GM19467 (cell line): ENCODE measurements at regions not wholly inside any gene's neighbourhood (a gene's known extent, or its start where the extent isn't known, plus 50 kb on each side); places are given as distances from the start of the nearest gene placed in this dataset.

Experiments
- ATAC-seq: cut with Tn5 transposase; IDR thresholded peaks from one replicate; pipeline ENCODE4 v1.9.1; 2021; ENCODE audit warnings: mild to moderate bottlenecking, moderate library complexity; ENCODE audit not compliant: unreplicated experiment

GRCh38 chr13:34216256-34216655 is 398.3 kb downstream of the RFC3 start:
- ATAC-seq: no peak

DNA sequence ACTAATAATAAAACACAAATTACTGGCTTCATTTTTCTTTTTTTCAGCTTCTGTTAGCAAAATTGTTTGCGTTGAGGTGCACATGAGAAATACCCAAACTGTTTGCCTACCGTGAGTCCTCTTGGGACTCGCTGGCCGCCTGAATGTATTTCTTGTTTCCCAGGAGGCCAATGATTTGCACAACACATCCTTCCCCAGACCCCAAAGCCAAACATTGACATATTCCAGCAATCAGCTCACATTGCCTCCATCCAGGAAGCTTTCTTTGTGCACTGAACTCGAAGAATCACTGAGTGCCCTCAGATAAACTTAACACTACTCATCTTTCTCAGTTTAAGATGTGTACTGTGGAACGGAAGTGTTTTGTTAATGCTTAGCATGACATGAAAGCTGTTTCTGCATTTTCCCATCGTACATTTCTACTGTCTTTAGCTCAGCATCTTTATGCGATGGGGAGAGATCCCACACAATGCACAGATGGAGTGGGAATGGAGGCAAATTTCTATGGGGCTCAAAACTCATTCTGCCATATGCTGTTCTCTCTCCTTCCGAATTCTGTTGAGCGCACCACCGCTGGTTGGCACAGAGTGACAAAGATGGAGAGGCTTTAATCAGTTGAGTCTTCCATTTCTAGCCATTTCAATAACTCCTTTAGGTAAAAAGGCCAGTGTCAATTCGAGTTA is 399.5 kb downstream of the RFC3 start:
- no peak for ATAC-seq

DNA sequence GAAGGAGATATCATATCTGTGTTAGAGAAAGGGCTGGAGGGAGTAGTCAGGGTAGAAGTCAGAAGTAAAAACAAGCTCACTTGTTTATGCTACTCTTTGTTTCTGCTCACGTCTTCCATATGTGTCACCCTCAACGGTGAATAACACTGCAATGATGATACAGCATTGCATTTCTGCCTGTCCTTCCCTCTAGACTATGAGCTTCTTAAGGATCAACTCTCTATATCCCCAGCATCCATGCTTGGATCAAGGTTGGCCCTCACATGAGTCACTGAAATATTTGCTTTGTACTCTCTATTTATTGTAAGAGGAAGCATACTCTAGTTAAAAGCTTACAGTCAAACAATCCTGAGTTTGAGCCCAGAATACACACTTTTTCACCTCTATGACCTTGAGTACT is 406.0 kb downstream of the RFC3 start:
- no peak for ATAC-seq

DNA sequence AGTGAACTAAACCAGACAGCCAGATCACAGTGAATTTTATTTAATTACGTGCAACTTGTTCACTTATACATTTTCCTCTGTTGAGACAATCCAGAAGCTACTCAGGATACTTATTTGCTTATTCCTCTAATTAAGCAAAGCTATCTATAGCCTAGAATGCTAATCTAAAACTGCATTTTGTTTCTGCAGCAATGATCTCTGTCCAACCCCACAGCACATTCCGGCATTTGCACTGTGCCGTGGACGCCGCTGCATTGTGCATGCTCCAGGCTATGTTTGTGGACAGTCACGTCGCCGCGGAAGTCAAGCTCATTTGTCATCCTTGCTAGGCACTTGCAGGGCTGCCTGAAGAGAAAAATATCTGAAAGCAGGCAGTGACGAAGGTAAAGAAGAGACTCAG is 406.9 kb downstream of the RFC3 start:
- no peak for ATAC-seq

DNA sequence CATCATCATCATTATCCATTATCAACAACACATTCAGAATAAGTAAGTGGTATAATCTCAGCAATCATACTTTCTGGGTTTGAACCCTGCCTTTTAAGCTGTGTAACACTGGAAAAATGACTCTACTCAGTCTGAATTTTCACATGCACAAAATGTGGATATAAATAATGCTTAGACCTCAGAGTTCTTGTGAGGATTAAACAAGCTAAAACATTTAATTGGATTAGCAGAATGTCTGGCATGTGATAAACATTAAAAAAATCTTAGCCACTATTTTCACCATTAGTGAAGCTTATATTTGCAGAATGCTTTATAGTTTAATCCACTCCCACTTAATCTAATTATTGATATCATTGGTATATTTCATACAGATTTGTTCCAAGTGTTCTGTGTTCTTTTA is 412.3 kb downstream of the RFC3 start:
- no peak for ATAC-seq

- no peak for ATAC-seq
Observed at GRCh38 chr13:34241332-34241731, 423.4 kb downstream of the RFC3 start.

- ATAC-seq: no peak
Observed at GRCh38 chr13:34243403-34243802, 425.5 kb downstream of the RFC3 start.

DNA sequence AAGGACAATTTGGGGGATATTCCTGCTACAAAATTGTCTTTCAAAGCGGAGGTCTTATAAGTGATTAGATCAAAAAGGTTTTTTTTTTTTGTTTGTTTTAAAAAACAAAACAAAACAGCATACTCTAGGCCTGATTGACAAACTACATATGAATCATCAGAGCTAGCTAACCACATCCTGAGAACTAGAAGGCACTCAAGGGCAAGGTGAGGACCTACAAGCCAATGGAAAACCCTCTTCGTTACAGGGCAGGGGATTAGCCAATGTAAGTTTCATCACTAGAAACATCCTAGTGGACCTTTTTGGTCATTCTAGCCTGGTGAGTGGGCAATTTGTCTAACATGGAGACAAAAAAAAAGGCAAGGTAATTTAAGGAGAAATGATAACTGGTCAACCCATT is 428.6 kb downstream of the RFC3 start:
- no peak for ATAC-seq

GRCh38 chr13:34247596-34247995 is 429.6 kb downstream of the RFC3 start:
- no peak for ATAC-seq

GRCh38 chr13:34249546-34250039 is 431.6 kb downstream of the RFC3 start:
- ATAC-seq: no peak

GRCh38 chr13:34250151-34250670 is 432.3 kb downstream of the RFC3 start:
- ATAC-seq: no peak

DNA sequence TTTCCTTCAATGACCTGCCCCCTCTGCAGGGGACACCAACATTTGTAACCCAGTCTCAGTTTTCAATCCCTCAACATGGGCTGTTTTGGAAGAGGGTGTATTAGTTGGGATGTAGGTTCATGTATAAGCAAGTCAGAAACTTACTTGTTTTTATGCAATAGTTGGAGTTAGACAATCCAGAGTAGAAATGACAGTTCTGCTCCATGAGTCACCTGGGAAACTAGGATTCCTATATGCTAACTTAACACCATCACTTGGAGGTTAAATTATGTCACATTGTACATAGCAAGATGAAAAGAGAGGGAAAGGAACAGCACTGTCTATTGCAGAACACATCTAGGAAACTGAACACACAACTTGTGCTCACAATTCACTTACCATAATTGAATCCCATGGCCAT is 436.4 kb downstream of the RFC3 start:
- ATAC-seq: no peak

DNA sequence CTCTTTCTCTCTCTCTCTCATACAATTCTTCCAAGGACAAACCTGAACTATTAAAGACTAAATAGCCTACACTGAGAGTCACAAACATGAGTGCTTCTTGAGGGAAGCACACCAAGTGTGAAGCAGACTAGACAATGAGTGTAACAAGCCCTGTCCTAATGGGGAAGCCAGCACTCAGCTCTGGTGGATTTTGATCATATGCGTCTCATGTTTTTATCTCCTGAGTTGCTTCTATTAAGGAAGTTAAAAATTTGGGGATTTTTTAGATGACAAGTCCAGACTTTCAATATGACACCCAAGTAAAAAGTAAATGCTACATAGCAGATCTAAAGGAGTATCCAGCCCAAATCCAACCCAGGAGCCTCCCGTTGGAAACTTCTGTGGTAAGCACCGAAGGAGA is 437.8 kb downstream of the RFC3 start:
- ATAC-seq: no peak

DNA sequence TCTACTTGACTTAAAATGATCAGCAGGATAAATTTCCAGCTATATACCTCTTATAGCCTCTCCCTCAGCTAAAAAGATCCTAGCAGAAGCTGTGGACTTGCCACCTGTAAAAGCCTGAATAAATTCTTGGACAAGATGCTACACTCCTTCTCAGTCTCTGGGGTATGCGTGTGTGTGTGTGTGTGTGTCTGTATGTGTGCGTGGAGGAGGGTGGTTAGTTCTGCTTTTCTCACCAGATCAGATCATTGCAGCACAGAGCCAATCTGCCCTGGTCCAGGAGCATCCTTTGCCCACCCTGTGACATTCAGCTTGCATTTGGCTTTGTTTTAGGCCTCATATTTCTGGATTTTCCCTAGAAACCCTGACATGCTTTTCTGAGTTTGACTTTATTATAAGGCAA is 438.3 kb downstream of the RFC3 start:
- ATAC-seq: no peak

- ATAC-seq: no peak
Observed at GRCh38 chr13:34257966-34258365, 440.0 kb downstream of the RFC3 start.

GRCh38 chr13:34258646-34259386 is 440.9 kb downstream of the RFC3 start:
- ATAC-seq: no peak

DNA sequence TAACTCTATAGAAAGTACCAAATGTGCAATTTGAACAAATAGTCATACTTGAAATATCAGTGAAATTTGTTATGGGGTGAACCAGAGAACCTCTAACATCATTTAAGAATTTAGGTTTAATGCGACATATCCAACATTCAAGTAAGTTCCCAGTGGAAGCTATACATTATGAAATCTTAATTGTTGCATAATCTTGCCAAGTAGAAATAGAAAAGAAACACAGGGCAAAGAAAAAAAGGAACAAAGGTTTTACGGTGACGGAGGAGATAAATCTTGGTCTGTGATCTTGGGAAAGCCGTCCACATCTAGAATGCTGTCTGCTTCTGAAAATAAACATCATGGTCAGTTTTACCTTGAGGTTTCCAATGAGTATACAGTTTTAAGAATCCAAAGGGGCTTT is 445.7 kb downstream of the RFC3 start:
- no peak for ATAC-seq

GRCh38 chr13:34265046-34265679 is 447.2 kb downstream of the RFC3 start:
- ATAC-seq: no peak

GRCh38 chr13:34276764-34277163 is 458.8 kb downstream of the RFC3 start:
- no peak for ATAC-seq

- ATAC-seq: no peak
Observed at GRCh38 chr13:34277936-34278335, 460.0 kb downstream of the RFC3 start.

DNA sequence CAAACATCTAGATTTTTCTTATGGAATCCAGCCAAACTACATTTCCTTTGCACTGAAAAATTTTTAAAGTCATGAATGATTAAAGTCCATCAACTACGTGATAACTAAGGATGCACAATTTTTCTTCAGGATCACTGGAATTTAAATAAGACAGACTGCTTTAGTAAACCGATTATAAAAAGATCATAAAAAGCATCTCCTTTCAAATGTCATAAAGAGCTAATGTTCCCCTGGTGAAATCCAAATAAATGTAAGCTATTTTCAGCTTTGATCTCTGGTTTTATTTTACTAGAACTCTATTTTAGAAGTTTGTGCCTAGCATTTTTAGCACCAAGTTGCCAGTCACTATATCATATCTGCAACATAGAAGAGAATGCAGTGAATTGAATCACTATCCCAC is 460.8 kb downstream of the RFC3 start:
- no peak for ATAC-seq

- no peak for ATAC-seq
Observed at GRCh38 chr13:34290661-34291060, 472.7 kb downstream of the RFC3 start.
